Inflammatory macrophage (primary cell): ENCODE measurements at regions not wholly inside any gene's neighbourhood (a gene's known extent, or its start where the extent isn't known, plus 50 kb on each side); places are given as distances from the start of the nearest gene placed in this dataset.
"Not testable (repeated sequence)": the region's sequence is repeated elsewhere in the genome, so short reads cannot be mapped to it uniquely, and the experiment has no call there.

ENCODE experiments used
- DNase-seq, 2 donors: peaks; one replicate each; pipeline ENCODE4 v3.0.0-alpha.2; 2020 to 2022

GRCh38 chr2:83016343-83017110 lies 1442.6 kb downstream of the SUCLG1 start:
- no peak for DNase-seq

GRCh38 chr2:83015900-83016299 lies 1443.2 kb downstream of the SUCLG1 start:
- DNase-seq, result no peak

- no peak for DNase-seq
These were observed 1443.9 kb downstream of the SUCLG1 start for GRCh38 chr2:83015035-83015715.

DNA sequence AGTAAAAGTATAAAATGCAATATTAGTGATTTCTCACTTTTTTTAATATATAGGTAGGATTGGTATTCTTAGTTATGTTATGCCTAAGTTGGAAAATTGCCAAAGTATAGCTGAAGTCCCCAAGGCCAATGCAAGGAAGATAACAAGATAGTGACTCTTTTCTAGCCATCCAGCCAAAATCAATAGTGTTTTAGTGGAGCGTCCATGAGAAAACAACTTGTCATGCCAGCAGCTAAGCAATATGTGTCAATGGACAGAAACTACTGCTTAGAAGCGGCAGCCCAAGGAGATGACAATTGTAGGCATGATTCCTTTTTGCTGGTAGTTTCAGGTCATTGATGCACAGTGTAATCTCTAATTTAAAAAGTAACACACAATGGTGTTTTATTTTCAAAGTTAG lies 1444.6 kb downstream of the SUCLG1 start:
- no peak for DNase-seq

DNA sequence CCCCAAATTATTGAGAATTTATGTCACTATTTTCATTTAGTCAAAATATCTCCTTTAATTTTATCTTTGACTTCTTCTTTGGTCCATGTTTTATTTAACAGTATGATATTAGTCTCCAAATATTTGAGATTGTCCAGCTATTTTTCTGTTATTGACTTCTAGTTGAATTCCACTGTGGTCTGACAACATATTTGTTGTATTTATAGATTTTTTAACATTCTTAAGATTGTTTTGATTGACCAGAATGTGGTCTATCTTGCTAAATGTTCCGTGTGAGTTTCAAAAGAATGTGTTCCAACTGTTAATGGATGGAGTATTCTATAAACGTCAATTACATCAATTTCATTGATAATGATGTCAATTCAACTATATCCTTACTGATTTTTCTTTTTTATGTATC lies 1452.1 kb downstream of the SUCLG1 start:
- no peak for DNase-seq

- DNase-seq, result no peak
These were observed 1455.5 kb downstream of the SUCLG1 start for GRCh38 chr2:83003555-83003954.

GRCh38 chr2:83002706-83003105 lies 1456.4 kb downstream of the SUCLG1 start:
- DNase-seq, result no peak

GRCh38 chr2:82998781-82999180 lies 1460.3 kb downstream of the SUCLG1 start:
- no peak for DNase-seq

GRCh38 chr2:82996217-82996616 lies 1462.9 kb downstream of the SUCLG1 start:
- no peak for DNase-seq

GRCh38 chr2:82994151-82994550 lies 1464.9 kb downstream of the SUCLG1 start:
- DNase-seq, result no peak

DNA sequence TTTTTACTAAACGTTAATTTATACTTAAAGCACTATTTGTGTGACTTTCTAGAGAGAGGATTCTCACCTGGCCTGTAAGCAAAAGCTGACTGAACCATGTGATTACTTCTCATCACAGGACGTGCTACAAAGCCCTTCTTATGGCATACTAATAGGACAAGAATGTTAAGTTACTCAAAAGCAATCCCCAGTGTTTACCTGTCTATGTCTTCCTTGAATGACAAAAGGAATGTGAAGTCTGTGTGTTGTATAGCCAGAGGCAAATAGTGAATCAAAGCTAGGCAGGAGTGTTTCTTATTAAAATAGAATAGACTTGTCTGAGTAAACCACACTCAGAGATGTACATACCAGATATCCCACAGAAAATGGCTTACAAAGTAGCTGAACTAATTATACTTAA lies 1465.5 kb downstream of the SUCLG1 start:
- DNase-seq, result no peak

DNA sequence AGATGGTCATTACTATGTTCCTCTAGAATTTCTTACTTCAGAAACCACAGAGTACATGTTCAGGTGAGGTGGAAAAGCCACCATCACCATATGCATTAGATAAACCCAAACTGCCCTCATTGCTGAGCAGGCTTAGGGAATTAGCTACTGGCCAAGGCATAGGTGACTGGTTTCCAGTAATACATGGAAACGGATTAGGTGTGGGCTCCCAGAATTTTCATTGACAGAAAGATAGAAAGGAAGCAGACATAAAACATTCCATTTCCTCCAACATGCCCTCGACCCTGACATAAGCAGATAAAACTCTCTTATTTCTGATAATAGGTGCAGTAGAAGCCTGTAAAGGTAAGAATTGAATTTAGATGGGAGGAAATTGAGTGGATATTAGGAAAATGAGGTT lies 1466.1 kb downstream of the SUCLG1 start:
- no peak for DNase-seq

- not testable (repeated sequence) for DNase-seq
These were observed 1471.4 kb downstream of the SUCLG1 start for GRCh38 chr2:82987706-82988105.

DNA sequence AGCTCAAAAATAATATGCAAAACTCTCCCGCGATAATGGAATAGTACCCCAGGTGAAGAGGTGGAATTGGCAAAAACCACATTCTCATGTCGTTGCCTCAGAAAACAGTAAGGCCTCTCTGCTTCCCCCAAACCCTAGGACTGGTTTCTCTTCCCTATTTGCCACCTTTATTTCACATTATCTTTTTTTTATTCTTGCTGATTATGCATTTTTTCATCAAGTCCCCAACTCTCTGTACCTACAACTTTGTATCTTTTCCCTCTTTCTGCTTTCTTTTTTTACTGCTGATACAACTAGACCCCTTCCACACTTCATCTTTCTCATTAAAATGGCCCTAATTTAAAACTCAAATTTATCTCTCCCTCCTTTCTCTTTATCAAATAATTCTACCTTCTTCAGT lies 1472.2 kb downstream of the SUCLG1 start:
- DNase-seq, result no peak

DNA sequence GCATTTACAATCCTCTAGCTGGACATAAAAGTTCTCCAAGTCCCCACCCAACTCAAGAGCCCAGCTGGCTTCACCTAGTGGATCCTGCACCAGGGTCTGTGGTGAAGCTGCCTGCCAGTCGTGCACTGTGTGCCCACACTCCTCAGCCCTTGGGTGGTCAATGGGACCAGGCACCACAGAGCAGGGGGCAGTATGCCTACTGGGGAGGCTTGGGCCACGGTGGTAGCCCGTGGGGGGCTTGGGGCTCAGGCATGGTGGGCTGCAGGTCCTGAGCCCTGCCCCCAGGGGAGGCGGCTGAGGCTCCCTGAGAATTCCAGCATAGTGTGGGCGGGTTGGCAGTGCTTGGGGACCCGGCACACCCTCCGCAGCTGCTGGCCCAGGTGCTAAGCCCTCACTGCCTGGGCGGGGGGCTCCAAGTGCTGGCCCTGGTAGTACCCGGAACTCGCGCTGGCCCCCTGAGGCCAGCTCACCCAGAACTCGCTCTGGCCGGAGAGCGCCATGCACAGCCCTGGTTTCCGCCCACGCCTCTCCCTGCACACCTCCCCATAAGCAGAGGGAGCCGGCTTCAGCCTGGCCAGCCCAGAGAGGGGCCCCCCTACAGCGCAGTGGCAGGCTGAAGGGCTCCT lies 1473.4 kb downstream of the SUCLG1 start:
- DNase-seq, result no peak

GRCh38 chr2:82968358-82968757 lies 1490.7 kb downstream of the SUCLG1 start:
- DNase-seq, result no peak

GRCh38 chr2:82964341-82964740 lies 1494.7 kb downstream of the SUCLG1 start:
- no peak for DNase-seq

- DNase-seq, result no peak
These were observed 1499.4 kb downstream of the SUCLG1 start for GRCh38 chr2:82959727-82960126.

- no peak for DNase-seq
These were observed 1504.2 kb downstream of the SUCLG1 start for GRCh38 chr2:82954868-82955267.

- no peak for DNase-seq
These were observed 1519.9 kb downstream of the SUCLG1 start for GRCh38 chr2:82939211-82939610.

DNA sequence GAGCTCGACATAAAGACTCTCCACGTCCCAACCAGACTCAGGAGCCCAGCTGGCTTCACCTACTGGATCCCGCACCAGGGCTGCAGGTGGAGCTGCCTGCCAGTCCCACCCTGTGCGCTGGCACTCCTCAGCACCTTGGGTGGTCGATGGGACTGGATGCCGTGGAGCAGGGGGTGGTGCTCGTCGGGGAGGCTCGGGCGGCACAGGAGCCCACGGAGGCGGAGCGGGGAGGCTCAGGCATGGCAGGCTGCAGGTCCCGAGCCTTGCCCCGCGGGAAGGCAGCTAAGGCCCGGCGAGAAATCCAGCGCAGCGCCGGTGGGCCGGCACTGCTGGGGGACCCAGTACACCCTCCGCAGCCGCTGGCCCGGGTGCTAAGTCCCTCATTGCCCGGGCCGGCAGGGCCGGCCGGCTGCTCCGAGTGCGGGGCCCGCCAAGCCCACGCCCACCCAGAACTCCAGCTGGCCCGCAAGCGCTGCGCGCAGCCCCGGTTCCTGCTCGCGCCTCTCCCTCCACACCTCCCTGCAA lies 1520.7 kb downstream of the SUCLG1 start:
- not testable (repeated sequence) for DNase-seq

DNA sequence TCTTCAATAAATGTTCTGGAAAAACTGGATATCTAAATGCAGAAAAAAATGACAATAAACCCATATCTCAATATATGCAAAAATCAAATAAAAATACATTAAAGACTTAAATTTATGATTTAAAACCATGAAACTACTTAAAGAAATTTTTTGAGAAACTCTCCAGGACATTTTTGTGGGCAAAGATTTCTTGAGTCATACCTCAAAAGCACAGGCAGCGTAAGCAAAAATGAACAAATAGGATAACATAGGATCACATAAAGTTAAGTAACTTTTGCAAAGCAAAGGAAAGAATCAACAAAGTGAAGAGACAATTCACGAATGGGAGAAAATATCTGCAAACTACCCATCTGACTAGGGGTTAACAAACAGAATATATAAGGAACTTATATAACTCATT lies 1545.5 kb downstream of the SUCLG1 start:
- no peak for DNase-seq

DNA sequence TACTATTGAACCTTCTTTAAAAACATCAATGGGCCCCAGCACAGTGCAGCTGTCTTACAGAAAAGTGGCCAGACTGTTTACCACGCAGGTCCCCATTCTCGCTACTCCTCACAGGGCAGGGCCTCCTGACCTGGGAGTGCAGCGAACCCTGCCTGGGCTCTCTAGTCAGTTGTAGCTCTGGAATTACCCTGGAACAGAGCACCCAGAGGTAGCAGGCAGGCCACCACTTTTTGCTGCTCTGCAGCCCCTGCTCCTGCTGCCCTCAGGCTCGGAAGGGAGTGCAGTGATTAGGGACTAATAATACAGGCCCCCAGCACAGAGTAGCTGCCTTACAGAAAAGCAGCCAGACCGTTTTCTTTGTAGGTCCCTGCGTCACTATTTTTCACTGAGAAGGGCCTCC lies 1563.0 kb downstream of the SUCLG1 start:
- DNase-seq, result no peak

DNA sequence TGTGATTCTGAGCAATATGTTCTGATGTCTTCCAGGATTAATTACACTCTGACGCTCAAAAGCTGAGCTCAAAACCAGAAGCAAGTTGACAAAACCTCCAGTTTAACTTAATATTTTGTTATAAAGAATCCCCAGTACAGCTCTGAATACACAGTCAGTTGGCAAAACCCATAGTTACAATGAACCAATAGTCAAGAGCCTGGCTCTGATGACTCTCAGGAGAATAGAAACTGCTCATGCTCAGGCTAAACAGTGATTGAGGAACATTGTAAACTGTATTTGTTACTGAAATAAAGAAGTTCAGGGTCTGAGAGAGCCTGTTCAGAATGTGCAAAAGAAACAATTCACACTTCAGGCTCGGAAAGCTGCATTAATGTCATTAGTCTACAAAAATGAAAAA lies 1565.9 kb downstream of the SUCLG1 start:
- DNase-seq, result no peak
